ENCODE measurements at regions not wholly inside any gene's neighbourhood (a gene's known extent, or its start where the extent isn't known, plus 50 kb on each side); places are given as distances from the start of the nearest gene placed in this dataset.

DNA sequence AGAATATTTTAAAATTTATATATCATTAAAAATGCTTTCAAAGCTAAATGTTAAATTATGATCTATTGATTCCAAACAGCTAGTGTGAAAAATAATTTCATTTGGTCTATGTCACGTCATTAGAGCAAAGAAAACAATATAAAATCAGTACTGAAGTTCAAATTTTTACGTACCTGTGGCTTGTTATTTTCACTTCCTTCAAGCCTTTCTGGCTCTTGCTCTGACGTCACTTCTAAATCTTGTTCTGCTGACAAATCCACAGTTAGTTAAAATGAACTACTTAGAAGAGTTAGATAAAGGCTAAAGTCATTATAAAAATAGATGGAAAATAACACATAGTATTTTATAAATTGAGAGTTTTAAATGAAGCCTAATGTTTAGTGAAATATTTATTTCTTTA is 147.7 kb upstream of the TUBA3C start:
- H3K36me3 ChIP-seq = no peaks in the 10 kb centered on the region
- 53 to 60% (median 59%) methylated on average over 3 of the region's 3 CpGs for WGBS, 4 donors

DNA sequence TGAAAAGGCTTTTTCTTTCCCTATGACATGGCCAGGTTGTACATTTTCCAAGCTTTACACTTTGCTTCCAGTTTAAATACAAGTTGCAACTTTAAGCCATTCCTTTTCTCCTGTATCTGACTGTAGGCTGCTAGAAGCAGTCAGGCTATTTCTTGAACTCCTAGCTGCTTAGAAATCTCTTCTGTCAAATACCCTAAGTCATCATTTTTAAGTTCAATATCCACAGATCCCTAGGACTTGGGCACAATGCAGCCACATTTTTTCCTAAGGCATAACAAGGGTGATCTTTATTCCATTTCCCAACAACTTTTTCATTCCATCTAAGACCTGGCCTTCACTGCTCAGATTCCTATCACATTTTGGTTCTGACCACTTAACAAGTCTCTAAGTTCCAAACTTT is 142.7 kb upstream of the TUBA3C start:
- intact Hi-C loops (cut with DNase I) = no loop called here
- Histone ChIP-seq H3K27me3 (peaks cover 0 to 3% (median 0%) of the 10 kb centered on the region in 9 donors), H3K4me3 (no peak overlapping the region), H3K36me3 (no peaks in the 10 kb centered on the region), H3K27ac (no peak overlapping the region), H3K9me3 (peaks cover 0 to 19% (median 5%) of the 10 kb centered on the region in 12 donors), H3K4me1 (no peaks in the 10 kb centered on the region)
- no peak for ATAC-seq
- DNase-seq = no peak
- TF ChIP-seq, protein P1, sequence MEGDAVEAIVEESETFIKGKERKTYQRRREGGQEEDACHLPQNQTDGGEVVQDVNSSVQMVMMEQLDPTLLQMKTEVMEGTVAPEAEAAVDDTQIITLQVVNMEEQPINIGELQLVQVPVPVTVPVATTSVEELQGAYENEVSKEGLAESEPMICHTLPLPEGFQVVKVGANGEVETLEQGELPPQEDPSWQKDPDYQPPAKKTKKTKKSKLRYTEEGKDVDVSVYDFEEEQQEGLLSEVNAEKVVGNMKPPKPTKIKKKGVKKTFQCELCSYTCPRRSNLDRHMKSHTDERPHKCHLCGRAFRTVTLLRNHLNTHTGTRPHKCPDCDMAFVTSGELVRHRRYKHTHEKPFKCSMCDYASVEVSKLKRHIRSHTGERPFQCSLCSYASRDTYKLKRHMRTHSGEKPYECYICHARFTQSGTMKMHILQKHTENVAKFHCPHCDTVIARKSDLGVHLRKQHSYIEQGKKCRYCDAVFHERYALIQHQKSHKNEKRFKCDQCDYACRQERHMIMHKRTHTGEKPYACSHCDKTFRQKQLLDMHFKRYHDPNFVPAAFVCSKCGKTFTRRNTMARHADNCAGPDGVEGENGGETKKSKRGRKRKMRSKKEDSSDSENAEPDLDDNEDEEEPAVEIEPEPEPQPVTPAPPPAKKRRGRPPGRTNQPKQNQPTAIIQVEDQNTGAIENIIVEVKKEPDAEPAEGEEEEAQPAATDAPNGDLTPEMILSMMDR (IDR thresholded peaks at IDR 0.05) = no peak
- no peak for TF ChIP-seq POLR2A (IDR thresholded peaks at IDR 0.05)

More for the DNA sequence above, 147.7 kb upstream of the TUBA3C start:
- ATAC-seq (no peak), DNase-seq (no peak)
- Histone ChIP-seq H3K4me1 (no peaks in the 10 kb centered on the region), H3K27ac (no peak overlapping the region), H3K9me3 (peaks cover 0 to 7% (median under 1%) of the 10 kb centered on the region in 12 donors), H3K27me3 (peaks cover 0 to 3% (median 0%) of the 10 kb centered on the region in 9 donors), H3K4me3 (no peak overlapping the region)
- intact Hi-C loops (cut with DNase I) = no loop called here
- no peak for TF ChIP-seq POLR2A (IDR thresholded peaks at IDR 0.05)
- TF ChIP-seq, protein P1 (IDR thresholded peaks at IDR 0.05) = no peak

DNA sequence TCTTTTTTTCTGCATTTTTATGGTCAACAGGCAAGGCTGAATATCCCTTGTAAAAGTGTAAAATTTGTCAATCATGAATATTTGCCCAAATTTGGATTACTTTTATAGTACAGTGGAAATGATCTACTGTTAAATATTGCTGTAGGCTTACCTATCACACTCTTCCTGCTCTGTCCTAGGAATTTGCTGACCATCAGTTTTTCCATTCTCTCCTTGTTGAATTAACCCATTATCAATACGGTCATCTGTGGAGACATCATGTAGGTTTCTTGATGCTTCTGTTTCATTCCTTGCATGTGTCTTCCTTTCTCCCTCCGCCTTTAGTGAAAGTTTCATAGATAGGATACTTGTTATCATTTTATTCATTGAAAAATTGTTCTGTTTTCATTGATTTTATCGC is 139.6 kb upstream of the TUBA3C start:
- no peak for ATAC-seq
- Histone ChIP-seq H3K4me3 (no peak overlapping the region), H3K4me1 (no peaks in the 10 kb centered on the region), H3K27me3 (no peaks in the 10 kb centered on the region), H3K36me3 (no peaks in the 10 kb centered on the region), H3K27ac (no peak overlapping the region), H3K9me3 (peaks cover 0 to 19% (median 5%) of the 10 kb centered on the region in 12 donors)
- TF ChIP-seq, protein P1 (IDR thresholded peaks at IDR 0.05) = no peak
- TF ChIP-seq POLR2A (IDR thresholded peaks at IDR 0.05) = no peak
- intact Hi-C loops (cut with DNase I) = no loop called here
- WGBS, 4 donors = 64 to 71% (median 65%) methylated on average over 3 of the region's 3 CpGs
- DNase-seq = no peak

DNA sequence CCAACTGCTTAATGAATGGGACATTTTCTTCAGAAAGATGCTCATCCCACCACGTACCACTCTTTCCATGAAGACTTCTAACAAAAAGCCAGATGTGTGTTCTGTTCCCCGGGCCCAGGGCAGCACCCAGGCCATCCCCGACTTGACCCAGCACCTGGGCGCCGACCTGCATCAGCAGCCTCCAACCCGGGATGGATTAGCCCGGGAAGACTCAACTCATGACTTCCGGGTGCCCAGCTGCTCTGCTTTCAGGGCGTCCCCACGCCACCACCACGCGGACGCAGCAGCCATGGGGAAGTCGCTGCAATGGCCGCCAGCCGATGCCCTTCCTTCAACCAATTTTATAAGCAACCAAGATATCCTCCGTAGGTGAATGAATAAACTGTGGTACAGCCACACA is 123.8 kb upstream of the TUBA3C start:
- no peaks in the 10 kb centered on the region for H3K27me3 ChIP-seq
- no peak overlapping the region for H3K27ac ChIP-seq
- no peaks in the 10 kb centered on the region for H3K36me3 ChIP-seq
- peak in 1 of 5 donors; percentile 41 for DNase-seq
- 75 to 82% (median 77%) methylated on average over 14 to 17 of the region's 17 CpGs for WGBS, 4 donors
- TF ChIP-seq POLR2A (IDR thresholded peaks at IDR 0.05) = no peak
- TF ChIP-seq, protein P1 (IDR thresholded peaks at IDR 0.05) = no peak
- no peak for ATAC-seq
- no peaks in the 10 kb centered on the region for H3K4me1 ChIP-seq
- intact Hi-C loops (cut with DNase I) = no loop called here
- H3K9me3 ChIP-seq = peaks cover 0 to 7% (median 0%) of the 10 kb centered on the region in 12 donors
- no peak overlapping the region for H3K4me3 ChIP-seq
